Loucy (cell line): ENCODE measurements at regions not wholly inside any gene's neighbourhood (a gene's known extent, or its start where the extent isn't known, plus 50 kb on each side); places are given as distances from the start of the nearest gene placed in this dataset.

Source experiments
- H2AFZ ChIP-seq: fragments of 200-600 bp; sonication (generic); 2 replicates; pipeline ENCODE4 v1.6.0; 2016; ENCODE audit warnings: antibody characterized with exemption, mild to moderate bottlenecking, low read length, moderate library complexity
- H3F3A ChIP-seq: fragments of 200-600 bp; 2 replicates; pipeline ENCODE4 v1.6.0; 2016; ENCODE audit warnings: antibody characterized with exemption, low read depth, mild to moderate bottlenecking
- H3K27me3 ChIP-seq: fragments of 200-600 bp; sonication (generic); 2 replicates; pipeline ENCODE4 v1.6.1; 2014; ENCODE audit warnings: low read length, mild to moderate bottlenecking; ENCODE audit not compliant: insufficient read depth, poor library complexity, severe bottlenecking
- H3K36me3 ChIP-seq: fragments of 200-600 bp; sonication (generic); 2 replicates; pipeline ENCODE4 v1.6.1; 2016; ENCODE audit warnings: low read length; ENCODE audit not compliant: insufficient read depth
- H3K4me1 ChIP-seq: fragments of 200-600 bp; sonication (generic); 2 replicates; pipeline ENCODE4 v1.5.1; 2014; ENCODE audit warnings: low read length, mild to moderate bottlenecking; ENCODE audit not compliant: insufficient read depth, poor library complexity, severe bottlenecking
- H3K4me2 ChIP-seq: fragments of 200-600 bp; sonication (generic); 2 replicates; pipeline ENCODE4 v1.6.0; 2014; ENCODE audit warnings: antibody characterized with exemption, low read length, low read depth, mild to moderate bottlenecking; ENCODE audit not compliant: poor library complexity, severe bottlenecking
- H3K4me3 ChIP-seq: fragments of 200-600 bp; sonication (generic); 2 replicates; pipeline ENCODE4 v1.5.1; 2014; ENCODE audit warnings: low read length, mild to moderate bottlenecking, mixed read lengths; ENCODE audit not compliant: poor library complexity, severe bottlenecking
- H3K79me2 ChIP-seq: fragments of 200-600 bp; sonication (generic); 2 replicates; pipeline ENCODE4 v1.6.1; 2014; ENCODE audit warnings: low read length; ENCODE audit not compliant: insufficient read depth
- H3K9ac ChIP-seq: fragments of 200-600 bp; sonication (generic); 2 replicates; pipeline ENCODE4 v1.6.0; 2014; ENCODE audit warnings: mild to moderate bottlenecking, low read depth, low read length, moderate library complexity; ENCODE audit not compliant: poor library complexity, severe bottlenecking
- H3K9me2 ChIP-seq: fragments of 200-600 bp; sonication (generic); replicated peaks from 2 replicates; pipeline ENCODE4 v1.6.1; 2016; ENCODE audit warnings: low read depth, low read length, mixed read lengths
- H3K9me3 ChIP-seq: fragments of 200-600 bp; sonication (generic); 2 replicates; pipeline ENCODE4 v1.6.1; 2014; ENCODE audit warnings: mild to moderate bottlenecking, antibody characterized with exemption, low read length, low read depth; ENCODE audit not compliant: insufficient read depth
- H4K20me1 ChIP-seq: fragments of 200-600 bp; sonication (generic); 2 replicates; pipeline ENCODE4 v1.6.0; 2014; ENCODE audit warnings: antibody characterized with exemption, low read length, mild to moderate bottlenecking; ENCODE audit not compliant: insufficient read depth, poor library complexity, severe bottlenecking
- EZH2phosphoT487 ChIP-seq: fragments of 200-600 bp; IDR thresholded peaks from 2 replicates; pipeline ENCODE4 v1.6.1; 2018; ENCODE audit warnings: antibody characterized with exemption, mild to moderate bottlenecking, moderate library complexity, borderline replicate concordance
- TF ChIP-seq, protein P1 (sequence below): fragments of 200-600 bp; sonication (generic); conservative IDR thresholded peaks from 2 replicates; pipeline ENCODE4 v1.5.1; 2014; ENCODE audit warnings: mild to moderate bottlenecking, antibody characterized with exemption, low read length

DNA sequence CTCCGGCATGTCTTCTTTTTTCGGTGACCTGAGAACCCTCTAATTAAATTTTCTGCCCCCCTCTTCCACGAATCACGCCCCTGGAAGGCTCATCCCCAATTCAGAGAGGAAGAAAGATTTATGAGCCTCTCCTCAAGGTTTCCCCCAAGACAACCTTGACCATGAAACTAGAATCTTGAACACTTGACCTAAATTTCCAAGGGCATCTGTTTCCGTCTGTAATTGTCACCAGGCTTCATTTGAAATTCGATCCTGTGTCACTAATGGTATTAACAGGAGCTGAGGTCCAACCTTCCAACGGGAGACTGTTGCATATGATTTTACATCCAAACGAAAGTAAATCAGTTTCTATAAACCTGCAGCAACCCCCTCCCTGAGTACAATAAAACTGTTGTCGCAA is 139.9 kb upstream of the ZIC3 start:
- Histone ChIP-seq H3K4me3 (no peak overlapping the region), H4K20me1 (no peaks in the 10 kb centered on the region), H3K9ac (no peak overlapping the region)

DNA sequence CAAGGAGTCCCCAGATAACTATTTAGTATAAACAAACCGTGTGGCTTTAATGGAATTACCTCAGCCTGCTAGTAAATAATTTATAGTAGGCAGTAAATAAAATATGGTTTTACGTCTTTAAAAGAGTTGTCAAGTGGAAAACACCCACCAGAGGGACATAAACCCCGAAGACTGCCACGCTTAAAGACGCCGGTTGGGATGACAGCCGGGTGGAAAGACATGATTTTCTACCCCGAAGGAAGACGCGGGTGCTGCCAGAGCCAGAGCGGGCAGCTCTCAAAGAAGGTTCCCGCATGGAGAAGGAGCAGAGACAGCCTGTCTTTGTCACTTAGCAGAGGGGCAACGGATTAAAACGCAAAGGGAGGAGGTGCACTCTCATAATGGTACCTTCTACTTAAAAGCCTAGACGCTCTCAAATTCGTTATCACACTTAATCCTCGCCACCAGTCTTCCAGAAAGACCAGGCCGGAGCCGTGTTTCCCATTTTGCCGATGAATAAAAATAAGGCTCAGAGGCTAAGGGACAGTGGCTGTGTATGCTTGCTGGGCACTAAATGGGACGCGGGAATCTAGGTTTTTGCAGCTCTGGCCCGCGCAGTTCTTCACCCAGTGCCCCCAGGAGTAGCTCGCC is 140.5 kb upstream of the ZIC3 start:
- Histone ChIP-seq H3K9me3 (no peaks in the 10 kb centered on the region), H3K4me2 (no peak overlapping the region), H3F3A (no peaks in the 10 kb centered on the region), H2AFZ (no peak overlapping the region), H3K27me3 (no peaks in the 10 kb centered on the region), H3K4me1 (no peaks in the 10 kb centered on the region), H3K4me3 (no peak overlapping the region), H3K36me3 (no peaks in the 10 kb centered on the region), H3K79me2 (no peaks in the 10 kb centered on the region), H4K20me1 (no peaks in the 10 kb centered on the region), H3K9me2 (no peaks in the 10 kb centered on the region), H3K9ac (no peak overlapping the region)
- TF ChIP-seq, protein P1, sequence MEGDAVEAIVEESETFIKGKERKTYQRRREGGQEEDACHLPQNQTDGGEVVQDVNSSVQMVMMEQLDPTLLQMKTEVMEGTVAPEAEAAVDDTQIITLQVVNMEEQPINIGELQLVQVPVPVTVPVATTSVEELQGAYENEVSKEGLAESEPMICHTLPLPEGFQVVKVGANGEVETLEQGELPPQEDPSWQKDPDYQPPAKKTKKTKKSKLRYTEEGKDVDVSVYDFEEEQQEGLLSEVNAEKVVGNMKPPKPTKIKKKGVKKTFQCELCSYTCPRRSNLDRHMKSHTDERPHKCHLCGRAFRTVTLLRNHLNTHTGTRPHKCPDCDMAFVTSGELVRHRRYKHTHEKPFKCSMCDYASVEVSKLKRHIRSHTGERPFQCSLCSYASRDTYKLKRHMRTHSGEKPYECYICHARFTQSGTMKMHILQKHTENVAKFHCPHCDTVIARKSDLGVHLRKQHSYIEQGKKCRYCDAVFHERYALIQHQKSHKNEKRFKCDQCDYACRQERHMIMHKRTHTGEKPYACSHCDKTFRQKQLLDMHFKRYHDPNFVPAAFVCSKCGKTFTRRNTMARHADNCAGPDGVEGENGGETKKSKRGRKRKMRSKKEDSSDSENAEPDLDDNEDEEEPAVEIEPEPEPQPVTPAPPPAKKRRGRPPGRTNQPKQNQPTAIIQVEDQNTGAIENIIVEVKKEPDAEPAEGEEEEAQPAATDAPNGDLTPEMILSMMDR: no peak
- TF ChIP-seq EZH2phosphoT487: no peak

More for the DNA sequence above, 139.9 kb upstream of the ZIC3 start:
- H3K36me3 ChIP-seq: no peaks in the 10 kb centered on the region
- no peaks in the 10 kb centered on the region for H3K27me3 ChIP-seq
- TF ChIP-seq EZH2phosphoT487: no peak
- TF ChIP-seq, protein P1: no peak
- H3K79me2 ChIP-seq: no peaks in the 10 kb centered on the region
- no peak overlapping the region for H3K4me2 ChIP-seq
- H3K9me3 ChIP-seq: no peaks in the 10 kb centered on the region
- H3K4me1 ChIP-seq: no peaks in the 10 kb centered on the region
- H3F3A ChIP-seq: no peaks in the 10 kb centered on the region
- H3K9me2 ChIP-seq: no peaks in the 10 kb centered on the region
- no peak overlapping the region for H2AFZ ChIP-seq

DNA sequence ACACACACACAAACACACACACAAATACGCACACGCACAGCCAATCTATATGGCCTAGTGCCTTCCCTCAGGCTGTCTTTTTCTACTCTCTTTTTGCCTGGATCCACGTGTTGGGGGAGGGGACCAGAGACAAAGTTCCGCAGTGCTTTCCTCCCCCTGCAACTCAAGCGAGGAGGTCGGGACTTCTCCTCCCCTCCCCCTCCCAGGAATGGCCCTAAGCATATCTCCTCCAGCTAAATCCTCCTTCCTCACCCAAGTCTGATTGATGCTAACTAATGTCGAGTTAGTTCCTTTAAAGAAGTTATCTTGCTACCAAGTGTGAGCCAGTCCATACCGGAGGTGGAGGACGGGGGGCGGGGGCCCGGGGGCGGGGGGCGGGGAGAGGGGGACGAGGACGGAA is 141.2 kb upstream of the ZIC3 start:
- Histone ChIP-seq H3K9me2 (no peaks in the 10 kb centered on the region), H3K36me3 (no peaks in the 10 kb centered on the region), H3K9ac (no peak overlapping the region), H3K4me2 (no peak overlapping the region), H3K9me3 (no peaks in the 10 kb centered on the region), H3F3A (no peaks in the 10 kb centered on the region), H3K27me3 (no peaks in the 10 kb centered on the region), H3K4me3 (no peak overlapping the region), H4K20me1 (no peaks in the 10 kb centered on the region), H2AFZ (no peak overlapping the region), H3K79me2 (no peaks in the 10 kb centered on the region), H3K4me1 (no peaks in the 10 kb centered on the region)
- TF ChIP-seq, protein P1: no peak
- TF ChIP-seq EZH2phosphoT487: no peak
